ENCODE measurements at regions not wholly inside any gene's neighbourhood (a gene's known extent, or its start where the extent isn't known, plus 50 kb on each side); places are given as distances from the start of the nearest gene placed in this dataset.

GRCh38 chr6:19463925-19464324 lies 373.2 kb upstream of the ID4 start:
- TF ChIP-seq POLR2A (IDR thresholded peaks at IDR 0.05; ENCODE audit: low read depth), result no peak
- TF ChIP-seq, protein P1, sequence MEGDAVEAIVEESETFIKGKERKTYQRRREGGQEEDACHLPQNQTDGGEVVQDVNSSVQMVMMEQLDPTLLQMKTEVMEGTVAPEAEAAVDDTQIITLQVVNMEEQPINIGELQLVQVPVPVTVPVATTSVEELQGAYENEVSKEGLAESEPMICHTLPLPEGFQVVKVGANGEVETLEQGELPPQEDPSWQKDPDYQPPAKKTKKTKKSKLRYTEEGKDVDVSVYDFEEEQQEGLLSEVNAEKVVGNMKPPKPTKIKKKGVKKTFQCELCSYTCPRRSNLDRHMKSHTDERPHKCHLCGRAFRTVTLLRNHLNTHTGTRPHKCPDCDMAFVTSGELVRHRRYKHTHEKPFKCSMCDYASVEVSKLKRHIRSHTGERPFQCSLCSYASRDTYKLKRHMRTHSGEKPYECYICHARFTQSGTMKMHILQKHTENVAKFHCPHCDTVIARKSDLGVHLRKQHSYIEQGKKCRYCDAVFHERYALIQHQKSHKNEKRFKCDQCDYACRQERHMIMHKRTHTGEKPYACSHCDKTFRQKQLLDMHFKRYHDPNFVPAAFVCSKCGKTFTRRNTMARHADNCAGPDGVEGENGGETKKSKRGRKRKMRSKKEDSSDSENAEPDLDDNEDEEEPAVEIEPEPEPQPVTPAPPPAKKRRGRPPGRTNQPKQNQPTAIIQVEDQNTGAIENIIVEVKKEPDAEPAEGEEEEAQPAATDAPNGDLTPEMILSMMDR (IDR thresholded peaks at IDR 0.05), result no peak
- no peak for TF ChIP-seq EP300 (IDR thresholded peaks at IDR 0.05)
- no peak for TF ChIP-seq POLR2AphosphoS5 (IDR thresholded peaks at IDR 0.05)

Measured in esophagus muscularis mucosa (tissue), 4 donors.